ENCODE measurements at regions not wholly inside any gene's neighbourhood (a gene's known extent, or its start where the extent isn't known, plus 50 kb on each side); places are given as distances from the start of the nearest gene placed in this dataset.

GRCh38 chr21:28745131-28746016, 247.3 kb downstream of the LTN1 start:
- Mint-ChIP-seq H3K36me3 (peaks cover 0 to 10% (median 4%) of the 10 kb centered on the region in 5 donors), H3K9me3 (no peaks in the 10 kb centered on the region), H3K4me3 (no peak overlapping the region), H3K4me1 (no peaks in the 10 kb centered on the region), H3K27me3 (peaks cover 0 to 5% (median 0%) of the 10 kb centered on the region in 5 donors), H3K27ac (no peak overlapping the region)
- H3K4me3 ChIP-seq (ENCODE audit: low read length): peak overlapping the region; percentile 49
- no peak overlapping the region for H3K27ac ChIP-seq (ENCODE audit: low read depth, low read length)
- POLR2A ChIA-PET: interaction anchor here (0.7 to 1.3 kb wide), 4 partner anchors 9 to 228 kb away, joined by 3 to 6 read pairs (median 3); no protein-coding TSS in a partner anchor
- intact Hi-C loops (cut with micrococcal nuclease): loop anchor here (1.0 to 2.0 kb wide), 7 partner anchors 140 to 1896 kb away; a partner anchor contains a TSS
- H3K9me3 ChIP-seq (ENCODE audit: control insufficient read depth in 2 of 3, low read length in 3 of 3): no peaks in the 10 kb centered on the region
- ATAC-seq (peak; percentile 91), DNase-seq (peak; percentile 31 to 69 (median 60))
- peaks cover 0 to 3% of the 10 kb centered on the region in 2 donors for H3K4me1 ChIP-seq (ENCODE audit: control insufficient read depth in 2 of 2, insufficient read depth in 2 of 2, low read length in 2 of 2)
- CTCF ChIA-PET: interaction anchor here (0.5 to 3.7 kb wide), 39 partner anchors 9 to 1909 kb away, joined by 3 to 48 read pairs (median 4); no protein-coding TSS in a partner anchor
- no peaks in the 10 kb centered on the region for H3K27me3 ChIP-seq (ENCODE audit: control insufficient read depth in 2 of 2, insufficient read depth in 2 of 2, low read length in 2 of 2)
- no peaks in the 10 kb centered on the region for H3K36me3 ChIP-seq (ENCODE audit: control insufficient read depth in 2 of 3, insufficient read depth in 3 of 3, low read length in 3 of 3)

GRCh38 chr21:28743723-28744122, 249.0 kb downstream of the LTN1 start:
- no peak overlapping the region for H3K4me3 Mint-ChIP-seq
- H3K27ac ChIP-seq (ENCODE audit: low read depth, low read length): no peak overlapping the region
- H3K9me3 ChIP-seq (ENCODE audit: control insufficient read depth in 2 of 3, low read length in 3 of 3): no peaks in the 10 kb centered on the region
- ChIA-PET CTCF (interaction anchor here (2.8 to 3.7 kb wide), 2 partner anchors 226 to 1896 kb away, joined by 23 to 48 read pairs; no protein-coding TSS in a partner anchor), POLR2A (no interaction called here)
- peaks cover 0 to 5% (median 0%) of the 10 kb centered on the region in 5 donors for H3K27me3 Mint-ChIP-seq
- ATAC-seq (no peak), DNase-seq (no peak)
- H3K27me3 ChIP-seq (ENCODE audit: control insufficient read depth in 2 of 2, insufficient read depth in 2 of 2, low read length in 2 of 2): no peaks in the 10 kb centered on the region
- intact Hi-C loops (cut with micrococcal nuclease): loop anchor here (2.0 kb wide), 2 partner anchors 1041 to 1043 kb away; no protein-coding TSS in a partner anchor
- no peaks in the 10 kb centered on the region for H3K36me3 ChIP-seq (ENCODE audit: control insufficient read depth in 2 of 3, insufficient read depth in 3 of 3, low read length in 3 of 3)
- peaks cover 0 to 3% of the 10 kb centered on the region in 2 donors for H3K4me1 ChIP-seq (ENCODE audit: control insufficient read depth in 2 of 2, insufficient read depth in 2 of 2, low read length in 2 of 2)
- peaks cover 0 to 7% (median 0%) of the 10 kb centered on the region in 7 donors for H3K4me1 Mint-ChIP-seq
- H3K4me3 ChIP-seq (ENCODE audit: low read length): no peak overlapping the region
- peaks cover 0 to 9% (median 4%) of the 10 kb centered on the region in 5 donors for H3K36me3 Mint-ChIP-seq
- no peak overlapping the region for H3K27ac Mint-ChIP-seq
- no peaks in the 10 kb centered on the region for H3K9me3 Mint-ChIP-seq

- Histone ChIP-seq H3K27me3 (ENCODE audit: control insufficient read depth in 2 of 2, insufficient read depth in 2 of 2, low read length in 2 of 2) (no peaks in the 10 kb centered on the region), H3K4me1 (ENCODE audit: control insufficient read depth in 2 of 2, insufficient read depth in 2 of 2, low read length in 2 of 2) (peaks cover 0 to 3% of the 10 kb centered on the region in 2 donors), H3K9me3 (ENCODE audit: control insufficient read depth in 2 of 3, low read length in 3 of 3) (no peaks in the 10 kb centered on the region), H3K4me3 (ENCODE audit: low read length) (no peak overlapping the region), H3K27ac (ENCODE audit: low read depth, low read length) (no peak overlapping the region), H3K36me3 (ENCODE audit: control insufficient read depth in 2 of 3, insufficient read depth in 3 of 3, low read length in 3 of 3) (no peaks in the 10 kb centered on the region)
- ChIA-PET CTCF (no interaction called here), POLR2A (no interaction called here)
- DNase-seq: no peak
- no peaks in the 10 kb centered on the region for H3K9me3 Mint-ChIP-seq
- intact Hi-C loops (cut with micrococcal nuclease): no loop called here
- H3K4me3 Mint-ChIP-seq: no peak overlapping the region
- H3K36me3 Mint-ChIP-seq: peaks cover 0 to 12% (median 4%) of the 10 kb centered on the region in 5 donors
- peaks cover 0 to 5% (median 0%) of the 10 kb centered on the region in 5 donors for H3K27me3 Mint-ChIP-seq
- H3K4me1 Mint-ChIP-seq: peaks cover 0 to 7% (median 0%) of the 10 kb centered on the region in 7 donors
- H3K27ac Mint-ChIP-seq: no peak overlapping the region
- no peak for ATAC-seq
Measured at GRCh38 chr21:28742527-28742926, 250.2 kb downstream of the LTN1 start.

- ATAC-seq (no peak), DNase-seq (no peak)
- Mint-ChIP-seq H3K4me1 (peaks cover 0 to 7% (median 0%) of the 10 kb centered on the region in 7 donors), H3K4me3 (no peak overlapping the region), H3K36me3 (peaks cover 5 to 17% (median 10%) of the 10 kb centered on the region in 5 donors), H3K9me3 (no peaks in the 10 kb centered on the region), H3K27me3 (peaks cover 0 to 5% (median 0%) of the 10 kb centered on the region in 5 donors), H3K27ac (no peak overlapping the region)
- Histone ChIP-seq H3K9me3 (ENCODE audit: control insufficient read depth in 2 of 3, low read length in 3 of 3) (no peaks in the 10 kb centered on the region), H3K4me1 (ENCODE audit: control insufficient read depth in 2 of 2, insufficient read depth in 2 of 2, low read length in 2 of 2) (no peaks in the 10 kb centered on the region), H3K27me3 (ENCODE audit: control insufficient read depth in 2 of 2, insufficient read depth in 2 of 2, low read length in 2 of 2) (no peaks in the 10 kb centered on the region), H3K36me3 (ENCODE audit: control insufficient read depth in 2 of 3, insufficient read depth in 3 of 3, low read length in 3 of 3) (no peaks in the 10 kb centered on the region), H3K27ac (ENCODE audit: low read depth, low read length) (no peak overlapping the region), H3K4me3 (ENCODE audit: low read length) (no peak overlapping the region)
- POLR2A ChIA-PET: no interaction called here
- CTCF ChIA-PET: no interaction called here
- intact Hi-C loops (cut with micrococcal nuclease): no loop called here
Measured at GRCh38 chr21:28740125-28740524, 252.6 kb downstream of the LTN1 start.

GRCh38 chr21:28738882-28739281, 253.8 kb downstream of the LTN1 start:
- ChIA-PET POLR2A (no interaction called here), CTCF (no interaction called here)

GRCh38 chr21:28738420-28738704, 254.3 kb downstream of the LTN1 start:
- intact Hi-C loops (cut with micrococcal nuclease): no loop called here
- peaks cover 5 to 15% (median 8%) of the 10 kb centered on the region in 5 donors for H3K36me3 Mint-ChIP-seq

More at GRCh38 chr21:28738882-28739281, 253.8 kb downstream of the LTN1 start:
- Histone ChIP-seq H3K36me3 (ENCODE audit: control insufficient read depth in 2 of 3, insufficient read depth in 3 of 3, low read length in 3 of 3) (no peaks in the 10 kb centered on the region), H3K9me3 (ENCODE audit: control insufficient read depth in 2 of 3, low read length in 3 of 3) (no peaks in the 10 kb centered on the region), H3K27me3 (ENCODE audit: control insufficient read depth in 2 of 2, insufficient read depth in 2 of 2, low read length in 2 of 2) (no peaks in the 10 kb centered on the region), H3K4me3 (ENCODE audit: low read length) (no peak overlapping the region), H3K27ac (ENCODE audit: low read depth, low read length) (no peak overlapping the region), H3K4me1 (ENCODE audit: control insufficient read depth in 2 of 2, insufficient read depth in 2 of 2, low read length in 2 of 2) (no peaks in the 10 kb centered on the region)
- Mint-ChIP-seq H3K36me3 (peaks cover 5 to 16% (median 10%) of the 10 kb centered on the region in 5 donors), H3K4me3 (peak overlapping the region in 2 of 10 donors; percentile 10 to 32), H3K27me3 (peaks cover 0 to 5% (median 0%) of the 10 kb centered on the region in 5 donors), H3K4me1 (peaks cover 0 to 7% (median 0%) of the 10 kb centered on the region in 7 donors), H3K27ac (peak overlapping the region in 2 of 9 donors; percentile 0 to 9), H3K9me3 (no peaks in the 10 kb centered on the region)
- DNase-seq (no peak), ATAC-seq (no peak)
- intact Hi-C loops (cut with micrococcal nuclease): no loop called here

More at GRCh38 chr21:28738420-28738704, 254.3 kb downstream of the LTN1 start:
- Histone ChIP-seq H3K36me3 (ENCODE audit: control insufficient read depth in 2 of 3, insufficient read depth in 3 of 3, low read length in 3 of 3) (no peaks in the 10 kb centered on the region), H3K27ac (ENCODE audit: low read depth, low read length) (no peak overlapping the region), H3K4me1 (ENCODE audit: control insufficient read depth in 2 of 2, insufficient read depth in 2 of 2, low read length in 2 of 2) (no peaks in the 10 kb centered on the region), H3K27me3 (ENCODE audit: control insufficient read depth in 2 of 2, insufficient read depth in 2 of 2, low read length in 2 of 2) (no peaks in the 10 kb centered on the region), H3K9me3 (ENCODE audit: control insufficient read depth in 2 of 3, low read length in 3 of 3) (no peaks in the 10 kb centered on the region), H3K4me3 (ENCODE audit: low read length) (no peak overlapping the region)
- H3K9me3 Mint-ChIP-seq: no peaks in the 10 kb centered on the region
- no peak overlapping the region for H3K4me3 Mint-ChIP-seq
- POLR2A ChIA-PET: no interaction called here
- H3K27ac Mint-ChIP-seq: no peak overlapping the region
- CTCF ChIA-PET: no interaction called here
- H3K27me3 Mint-ChIP-seq: peaks cover 0 to 3% (median 0%) of the 10 kb centered on the region in 5 donors
- no peak for DNase-seq
- H3K4me1 Mint-ChIP-seq: peaks cover 0 to 7% (median 0%) of the 10 kb centered on the region in 7 donors
- ATAC-seq: no peak
